Karpas-422 (cell line): ENCODE measurements at regions not wholly inside any gene's neighbourhood (a gene's known extent, or its start where the extent isn't known, plus 50 kb on each side); places are given as distances from the start of the nearest gene placed in this dataset.

ENCODE experiments used
- DNase-seq: peaks from one replicate; pipeline ENCODE4 v3.0.0-alpha.2; 2015
- H2AFZ ChIP-seq: fragments of 200-600 bp; sonication (generic); 2 replicates; pipeline ENCODE4 v1.6.1; 2014; ENCODE audit warnings: antibody characterized with exemption, low read length, mixed read lengths
- H3K27ac ChIP-seq: fragments of 200-600 bp; sonication (generic); 2 replicates; pipeline ENCODE4 v1.5.1; 2014; ENCODE audit warnings: mild to moderate bottlenecking, low read length, moderate library complexity
- H3K27me3 ChIP-seq: fragments of 200-600 bp; sonication (generic); 2 replicates; pipeline ENCODE4 v1.6.1; 2014; ENCODE audit warnings: low read length, mixed read lengths
- H3K36me3 ChIP-seq: fragments of 200-600 bp; sonication (generic); 2 replicates; pipeline ENCODE4 v1.6.1; 2014; ENCODE audit warnings: low read length, mixed read lengths; ENCODE audit not compliant: insufficient read depth
- H3K4me1 ChIP-seq: fragments of 200-600 bp; sonication (generic); 2 replicates; pipeline ENCODE4 v1.6.1; 2014; ENCODE audit warnings: mild to moderate bottlenecking, low read length, mixed read lengths
- H3K4me2 ChIP-seq: fragments of 200-600 bp; sonication (generic); 2 replicates; pipeline ENCODE4 v1.6.1; 2014; ENCODE audit warnings: low read length, low read depth, mild to moderate bottlenecking; ENCODE audit not compliant: poor library complexity, severe bottlenecking
- H3K4me3 ChIP-seq: fragments of 200-600 bp; sonication (generic); 2 replicates; pipeline ENCODE4 v1.5.1; 2014; ENCODE audit warnings: mild to moderate bottlenecking, antibody characterized with exemption, low read length, mixed read lengths
- H3K79me2 ChIP-seq: fragments of 200-600 bp; sonication (generic); 2 replicates; pipeline ENCODE4 v1.6.1; 2014; ENCODE audit warnings: mild to moderate bottlenecking, low read length, mixed read lengths
- H3K9ac ChIP-seq: fragments of 200-600 bp; sonication (generic); 2 replicates; pipeline ENCODE4 v1.6.0; 2014; ENCODE audit warnings: low read length
- H3K9me2 ChIP-seq: fragments of 200-600 bp; sonication (generic), shearing (Covaris generic); replicated peaks from 2 replicates; pipeline ENCODE4 v1.6.0; 2014; ENCODE audit warnings: mild to moderate bottlenecking, low read length, moderate library complexity; ENCODE audit not compliant: insufficient read depth
- H3K9me3 ChIP-seq: fragments of 300-700, 200-600 bp; sonication (generic); 2 replicates; pipeline ENCODE4 v1.6.1; 2014; ENCODE audit warnings: low read length, mixed read lengths
- H4K20me1 ChIP-seq: fragments of 200-600 bp; sonication (generic); 2 replicates; pipeline ENCODE4 v1.6.1; 2014; ENCODE audit warnings: mild to moderate bottlenecking, antibody characterized with exemption, low read length, low read depth; ENCODE audit not compliant: insufficient read depth

DNA sequence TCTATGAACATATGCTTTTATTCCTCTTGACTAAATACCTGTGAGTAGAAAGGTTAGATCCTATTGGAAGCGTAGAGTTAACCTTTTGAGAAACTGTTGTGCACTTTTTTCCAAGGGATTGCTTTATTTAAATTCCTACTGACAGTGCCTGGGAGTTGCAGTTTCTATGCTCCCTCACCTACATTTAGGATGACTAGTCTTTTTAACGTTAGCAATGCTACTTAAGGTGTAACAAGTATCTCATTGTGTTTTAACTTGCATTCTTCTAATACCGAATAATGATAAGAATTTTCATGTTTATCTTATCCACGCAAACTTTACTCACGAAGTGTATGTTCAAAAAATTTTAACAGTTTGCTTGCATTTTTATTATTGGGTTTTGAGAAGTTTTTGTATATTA lies 1123.9 kb upstream of the PCDH7 start:
- no peak overlapping the region for H3K4me3 ChIP-seq
- H3K4me1 ChIP-seq = no peaks in the 10 kb centered on the region
- peaks cover 24% of the 10 kb centered on the region for H3K9me3 ChIP-seq
- no peaks in the 10 kb centered on the region for H4K20me1 ChIP-seq
- H3K36me3 ChIP-seq = no peaks in the 10 kb centered on the region
- no peaks in the 10 kb centered on the region for H3K27me3 ChIP-seq
- DNase-seq = no peak
- no peak overlapping the region for H3K9ac ChIP-seq
- no peaks in the 10 kb centered on the region for H3K9me2 ChIP-seq
- no peak overlapping the region for H2AFZ ChIP-seq
- H3K79me2 ChIP-seq = no peaks in the 10 kb centered on the region
- H3K4me2 ChIP-seq = no peak overlapping the region
- H3K27ac ChIP-seq = no peak overlapping the region

GRCh38 chr4:29619168-29619567 lies 1101.0 kb upstream of the PCDH7 start:
- no peak for DNase-seq
- no peaks in the 10 kb centered on the region for H4K20me1 ChIP-seq
- no peaks in the 10 kb centered on the region for H3K79me2 ChIP-seq
- no peaks in the 10 kb centered on the region for H3K27me3 ChIP-seq
- H3K36me3 ChIP-seq = no peaks in the 10 kb centered on the region
- no peak overlapping the region for H2AFZ ChIP-seq
- peaks cover 30% of the 10 kb centered on the region for H3K9me3 ChIP-seq
- no peaks in the 10 kb centered on the region for H3K4me1 ChIP-seq
- H3K27ac ChIP-seq = no peak overlapping the region
- no peak overlapping the region for H3K4me3 ChIP-seq
- H3K9me2 ChIP-seq = no peaks in the 10 kb centered on the region
- H3K4me2 ChIP-seq = no peak overlapping the region
- H3K9ac ChIP-seq = no peak overlapping the region

DNA sequence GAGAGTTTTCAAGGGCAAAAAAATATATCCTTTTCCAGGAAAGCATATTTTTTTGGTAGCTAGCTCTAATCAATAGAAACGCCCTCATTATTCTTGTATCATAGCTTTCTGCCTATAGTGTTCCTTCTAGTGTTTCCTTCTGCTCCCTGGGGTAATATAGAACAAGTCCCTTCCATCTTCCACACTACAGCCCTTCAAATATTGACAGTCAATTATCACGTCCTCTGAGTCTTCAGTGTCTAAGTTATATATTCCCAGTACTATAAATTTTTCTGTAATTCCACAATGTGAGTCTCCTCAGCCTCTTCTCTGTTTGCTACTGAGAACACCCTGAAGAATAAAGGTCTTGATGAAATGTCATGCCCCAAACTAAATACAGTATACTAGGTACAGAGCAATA lies 1088.0 kb upstream of the PCDH7 start:
- no peak overlapping the region for H3K27ac ChIP-seq
- no peaks in the 10 kb centered on the region for H3K36me3 ChIP-seq
- no peaks in the 10 kb centered on the region for H3K27me3 ChIP-seq
- no peaks in the 10 kb centered on the region for H4K20me1 ChIP-seq
- H3K4me1 ChIP-seq = no peaks in the 10 kb centered on the region
- no peak overlapping the region for H2AFZ ChIP-seq
- H3K4me2 ChIP-seq = no peak overlapping the region
- DNase-seq = no peak
- H3K4me3 ChIP-seq = no peak overlapping the region
- H3K9me2 ChIP-seq = no peaks in the 10 kb centered on the region
- H3K9me3 ChIP-seq = peaks cover 19% of the 10 kb centered on the region
- H3K9ac ChIP-seq = no peak overlapping the region
- no peaks in the 10 kb centered on the region for H3K79me2 ChIP-seq

- H3K9me2 ChIP-seq = no peaks in the 10 kb centered on the region
- no peak overlapping the region for H3K4me2 ChIP-seq
- H3K27ac ChIP-seq = no peak overlapping the region
- DNase-seq = no peak
- no peaks in the 10 kb centered on the region for H3K79me2 ChIP-seq
- no peaks in the 10 kb centered on the region for H3K36me3 ChIP-seq
- H4K20me1 ChIP-seq = no peaks in the 10 kb centered on the region
- H3K9ac ChIP-seq = no peak overlapping the region
- H3K4me1 ChIP-seq = no peaks in the 10 kb centered on the region
- H3K9me3 ChIP-seq = peaks cover 28% of the 10 kb centered on the region
- H3K4me3 ChIP-seq = no peak overlapping the region
- H2AFZ ChIP-seq = no peak overlapping the region
- H3K27me3 ChIP-seq = no peaks in the 10 kb centered on the region
Observed at GRCh38 chr4:29636961-29637360, 1083.2 kb upstream of the PCDH7 start.

DNA sequence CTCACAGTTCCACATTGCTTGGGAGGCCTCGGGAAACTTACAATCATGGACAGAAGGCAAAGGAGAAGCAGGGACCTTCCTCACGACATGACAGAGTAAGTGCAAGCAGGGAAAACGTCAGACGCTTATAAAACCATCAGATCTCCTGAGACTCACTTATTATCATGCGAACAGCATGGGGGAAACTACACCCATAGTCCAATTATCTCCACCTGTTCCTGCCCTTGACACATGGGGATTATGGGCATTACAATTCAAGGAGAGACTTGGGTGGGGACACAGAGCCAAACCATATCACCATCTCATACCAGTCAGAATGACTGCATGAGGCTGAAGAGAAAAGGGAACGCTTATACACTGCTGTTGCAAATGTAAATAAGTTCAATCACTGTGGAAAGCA lies 1066.9 kb upstream of the PCDH7 start:
- Histone ChIP-seq H3K27me3 (no peaks in the 10 kb centered on the region), H3K36me3 (no peaks in the 10 kb centered on the region), H3K9me2 (no peaks in the 10 kb centered on the region), H3K4me2 (no peak overlapping the region), H3K4me1 (no peaks in the 10 kb centered on the region), H3K9ac (no peak overlapping the region), H3K27ac (no peak overlapping the region), H2AFZ (no peak overlapping the region), H3K79me2 (no peaks in the 10 kb centered on the region), H3K4me3 (no peak overlapping the region), H4K20me1 (no peaks in the 10 kb centered on the region), H3K9me3 (peaks cover 27% of the 10 kb centered on the region)
- DNase-seq = no peak

DNA sequence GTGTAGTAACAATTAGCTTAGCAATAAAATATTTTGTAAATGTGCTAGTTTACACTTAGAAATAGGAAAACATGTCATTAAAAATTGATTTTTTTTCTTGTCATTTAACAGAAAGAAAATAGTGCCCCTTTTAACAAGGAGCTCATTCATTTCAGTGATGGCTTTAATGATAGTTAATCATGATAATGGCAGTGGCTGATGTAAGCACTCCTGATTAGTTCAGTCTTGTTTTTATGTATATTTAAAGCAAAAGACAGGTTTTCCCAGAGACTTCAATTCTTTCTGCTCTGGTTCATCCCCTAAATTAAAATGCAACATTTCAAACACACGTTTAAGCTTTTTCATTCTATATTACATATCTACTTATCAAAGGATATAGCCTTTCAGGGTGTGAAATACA lies 1039.5 kb upstream of the PCDH7 start:
- H3K9me3 ChIP-seq = peaks cover 9% of the 10 kb centered on the region
- H3K9me2 ChIP-seq = no peaks in the 10 kb centered on the region
- H3K4me1 ChIP-seq = no peaks in the 10 kb centered on the region
- no peaks in the 10 kb centered on the region for H4K20me1 ChIP-seq
- H3K27ac ChIP-seq = no peak overlapping the region
- H3K36me3 ChIP-seq = no peaks in the 10 kb centered on the region; the same call in 1 of the 2 replicates
- H3K4me2 ChIP-seq = no peak overlapping the region
- H2AFZ ChIP-seq = no peak overlapping the region
- no peak overlapping the region for H3K9ac ChIP-seq
- no peaks in the 10 kb centered on the region for H3K79me2 ChIP-seq
- H3K27me3 ChIP-seq = no peaks in the 10 kb centered on the region
- DNase-seq = no peak
- no peak overlapping the region for H3K4me3 ChIP-seq

DNA sequence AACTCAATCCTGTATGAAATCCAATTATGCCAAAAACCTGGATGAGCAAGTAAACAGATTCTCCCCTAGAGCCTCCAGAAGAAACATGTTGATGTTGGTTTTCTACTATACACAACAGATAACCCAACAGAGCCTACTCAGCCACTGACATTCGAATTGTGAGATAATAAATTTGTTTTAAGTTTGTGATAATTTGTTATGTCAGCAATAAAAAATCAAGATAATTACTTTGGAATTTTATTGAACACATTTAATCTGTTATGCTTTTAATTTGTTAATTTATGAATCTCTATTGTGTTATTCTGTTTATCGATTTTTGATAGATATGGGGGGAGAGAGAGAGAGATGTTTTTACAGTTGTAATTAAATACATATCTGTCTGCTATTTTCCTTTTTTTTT lies 1016.1 kb upstream of the PCDH7 start:
- H3K4me1 ChIP-seq = no peaks in the 10 kb centered on the region
- no peak overlapping the region for H3K4me3 ChIP-seq
- no peak overlapping the region for H3K9ac ChIP-seq
- H2AFZ ChIP-seq = no peak overlapping the region
- no peaks in the 10 kb centered on the region for H3K79me2 ChIP-seq
- H3K27me3 ChIP-seq = no peaks in the 10 kb centered on the region
- H4K20me1 ChIP-seq = no peaks in the 10 kb centered on the region
- no peak for DNase-seq
- no peaks in the 10 kb centered on the region for H3K9me2 ChIP-seq
- no peak overlapping the region for H3K27ac ChIP-seq
- H3K4me2 ChIP-seq = no peak overlapping the region
- peaks cover 30% of the 10 kb centered on the region for H3K9me3 ChIP-seq
- H3K36me3 ChIP-seq = no peaks in the 10 kb centered on the region

GRCh38 chr4:29708473-29708872 lies 1011.7 kb upstream of the PCDH7 start:
- DNase-seq = no peak
- no peaks in the 10 kb centered on the region for H3K27me3 ChIP-seq
- H4K20me1 ChIP-seq = no peaks in the 10 kb centered on the region
- no peak overlapping the region for H3K4me2 ChIP-seq
- no peak overlapping the region for H3K4me3 ChIP-seq
- H3K9me3 ChIP-seq = peaks cover 24% of the 10 kb centered on the region
- H3K36me3 ChIP-seq = no peaks in the 10 kb centered on the region
- H3K27ac ChIP-seq = no peak overlapping the region
- H3K4me1 ChIP-seq = no peaks in the 10 kb centered on the region
- H3K79me2 ChIP-seq = no peaks in the 10 kb centered on the region
- no peak overlapping the region for H3K9ac ChIP-seq
- no peak overlapping the region for H2AFZ ChIP-seq
- no peaks in the 10 kb centered on the region for H3K9me2 ChIP-seq

GRCh38 chr4:29710519-29710918 lies 1009.6 kb upstream of the PCDH7 start:
- Histone ChIP-seq H2AFZ (no peak overlapping the region), H3K27me3 (no peaks in the 10 kb centered on the region), H3K9me2 (no peaks in the 10 kb centered on the region), H3K9ac (no peak overlapping the region), H3K4me3 (no peak overlapping the region), H3K4me1 (no peaks in the 10 kb centered on the region), H3K27ac (no peak overlapping the region), H3K79me2 (no peaks in the 10 kb centered on the region), H4K20me1 (no peaks in the 10 kb centered on the region), H3K9me3 (peaks cover 19% of the 10 kb centered on the region), H3K4me2 (no peak overlapping the region), H3K36me3 (no peaks in the 10 kb centered on the region)
- no peak for DNase-seq
